GM12878 (cell line): ENCODE measurements at regions not wholly inside any gene's neighbourhood (a gene's known extent, or its start where the extent isn't known, plus 50 kb on each side); places are given as distances from the start of the nearest gene placed in this dataset.

ENCODE experiments used
- ATAC-seq: fragments of 200-7000 bp; cut with Tn5 transposase; 3 replicates; pipeline ENCODE4 v1.9.1; 2020; ENCODE audit warnings: mild to moderate bottlenecking, moderate library complexity
- BruUV-seq: library from RNA; stranded (reverse); fragments of 400-500 nt; replicated peaks from 2 replicates; lab custom pipeline; 2021; lab: Mats Ljungman, UMichigan
- CTCF ChIA-PET: fragments of 300-600 bp; sonication (Branson Sonifier 250); formaldehyde crosslinking; extraction: SDS; loops from one replicate; lab custom pipeline; 2021; ENCODE audit warnings: inconsistent platforms; lab: Yijun Ruan, JAX
- POLR2A ChIA-PET: fragments of 350-600 bp; formaldehyde crosslinking; extraction: SDS; loops from one replicate; lab custom pipeline; 2021; ENCODE audit warnings: inconsistent platforms; lab: Charles Lee
- RAD21 ChIA-PET: fragments of 300-600 bp; sonication (Branson Sonifier 250); formaldehyde crosslinking; loops from one replicate; lab custom pipeline; 2023; ENCODE audit warnings: antibody characterized with exemption; ENCODE audit not compliant: unreplicated experiment; lab: Charles Lee
- SMC1A ChIA-PET: fragments of 300-600 bp; sonication (Branson Sonifier 250); formaldehyde crosslinking; loops from one replicate; lab custom pipeline; 2023; ENCODE audit not compliant: unreplicated experiment, uncharacterized antibody; lab: Charles Lee
- DNase-seq: peaks from one replicate; pipeline ENCODE4 v3.0.0-alpha.2; 2011; ENCODE audit warnings: low read depth, low spot score
- FAIRE-seq: peaks from 3 replicates; lab custom pipeline; 2011; peaks lifted over from hg19 to GRCh38; lab: Jason Lieb, UNC
- H2AFZ ChIP-seq: 2 replicates; pipeline ENCODE4 v1.6.0; 2011; ENCODE audit warnings: low read depth, low read length, control low read depth; ENCODE audit not compliant: control insufficient read depth
- H3K27ac ChIP-seq: 2 replicates; pipeline ENCODE4 v1.5.1; 2011; ENCODE audit warnings: control low read depth; ENCODE audit not compliant: control insufficient read depth, insufficient read depth
- H3K27me3 ChIP-seq, 2 experiments: replicated peaks in 1 of 2; 2 replicates each; pipeline versions ENCODE4 v1.6.0 to v1.6.1; 2011; ENCODE audit warnings: low read length in 1 of 2; ENCODE audit not compliant: control insufficient read depth in 2 of 2, insufficient read depth in 2 of 2
- H3K36me3 ChIP-seq, 2 experiments: 2 replicates each; pipeline ENCODE4 v1.5.1; 2011; ENCODE audit warnings: low read length in 1 of 2; ENCODE audit not compliant: control insufficient read depth in 2 of 2, insufficient read depth in 2 of 2
- H3K4me1 ChIP-seq: 2 replicates; pipeline ENCODE4 v1.6.1; 2011; ENCODE audit warnings: mild to moderate bottlenecking, low read length, moderate library complexity, mixed read lengths; ENCODE audit not compliant: control insufficient read depth, insufficient read depth
- H3K4me2 ChIP-seq: 2 replicates; pipeline ENCODE4 v1.6.0; 2011; ENCODE audit warnings: control low read depth; ENCODE audit not compliant: control insufficient read depth, insufficient read depth
- H3K4me3 ChIP-seq: fragments of 200-600 bp; sonication (generic); 2 replicates; pipeline ENCODE4 v1.5.1; 2016
- H3K79me2 ChIP-seq: 2 replicates; pipeline ENCODE4 v1.6.0; 2011; ENCODE audit warnings: low read length; ENCODE audit not compliant: control insufficient read depth, insufficient read depth
- H3K9ac ChIP-seq: 2 replicates; pipeline ENCODE4 v1.8.0; 2011; ENCODE audit warnings: low read length, control low read depth, mixed read lengths; ENCODE audit not compliant: control insufficient read depth, insufficient read depth
- H3K9me3 ChIP-seq: replicated peaks from 3 replicates; pipeline ENCODE4 v1.5.1; 2011; ENCODE audit warnings: mild to moderate bottlenecking, low read length; ENCODE audit not compliant: control insufficient read depth, insufficient read depth
- H4K20me1 ChIP-seq: 2 replicates; pipeline ENCODE4 v1.6.0; 2011; ENCODE audit not compliant: control insufficient read depth, insufficient read depth
- BHLHE40 ChIP-seq, 2 experiments: fragments of 450-650 bp in 1 of 2; IDR thresholded peaks; 2 replicates each; pipeline ENCODE4 v1.6.1; 2011 to 2017; ENCODE audit warnings: low read depth in 2 of 2, borderline replicate concordance in 1 of 2, improper control_type of control experiment in 1 of 2, low read length in 1 of 2, mild to moderate bottlenecking in 1 of 2
- EP300 ChIP-seq, 2 experiments: fragments of 150-350 bp in 1 of 2; IDR thresholded peaks; 2 replicates each; pipeline ENCODE4 v1.6.1; 2011 to 2012; ENCODE audit warnings: low read depth in 2 of 2, low read length in 2 of 2, borderline replicate concordance in 1 of 2, improper control_type of control experiment in 1 of 2, inconsistent platforms in 1 of 2; ENCODE audit not compliant: control insufficient read depth in 1 of 2
- MXI1 ChIP-seq: fragments of 150-350 bp; IDR thresholded peaks from 2 replicates; pipeline ENCODE4 v1.6.1; 2011; ENCODE audit warnings: low read depth, mild to moderate bottlenecking, inconsistent platforms, low read length, improper control_type of control experiment
- PML ChIP-seq: IDR thresholded peaks from 2 replicates; pipeline ENCODE4 v1.6.1; 2012; ENCODE audit warnings: low read length, inconsistent platforms
- RFX5 ChIP-seq: IDR thresholded peaks from 2 replicates; pipeline ENCODE4 v1.6.1; 2011; ENCODE audit warnings: low read depth, low read length, improper control_type of control experiment
- WGBS: methylation state at CpG from one replicate; pipeline ENCODE4 v1.1.6; 2016; ENCODE audit warnings: low lambda C conversion rate; ENCODE audit not compliant: insufficient replicate concordance, insufficient coverage; ENCODE audit errors: missing lambda C conversion rate; 5-methylcytosine and 5-hydroxymethylcytosine counted together
- in situ Hi-C: fragments of 300-500 bp; cut with MboI; formaldehyde crosslinking; loops from 9 replicates; pipeline ENCODE4 v1.14.3; 2018; ENCODE audit warnings: mixed read lengths
- intact Hi-C: fragments of 100-400 bp; cut with micrococcal nuclease; formaldehyde crosslinking; loops from one replicate; pipeline ENCODE4 v1.14.2; 2022; ENCODE audit not compliant: unreplicated experiment
- TF ChIP-seq, protein P1 (sequence below): fragments of 450-650 bp; IDR thresholded peaks from 2 replicates; pipeline ENCODE4 v1.6.1; 2016; ENCODE audit warnings: mild to moderate bottlenecking, moderate library complexity, borderline replicate concordance
- TF ChIP-seq, protein P2 (sequence below): fragments of 450-650 bp; IDR thresholded peaks from 2 replicates; pipeline ENCODE4 v1.6.1; 2017; ENCODE audit warnings: mild to moderate bottlenecking, moderate library complexity

DNA sequence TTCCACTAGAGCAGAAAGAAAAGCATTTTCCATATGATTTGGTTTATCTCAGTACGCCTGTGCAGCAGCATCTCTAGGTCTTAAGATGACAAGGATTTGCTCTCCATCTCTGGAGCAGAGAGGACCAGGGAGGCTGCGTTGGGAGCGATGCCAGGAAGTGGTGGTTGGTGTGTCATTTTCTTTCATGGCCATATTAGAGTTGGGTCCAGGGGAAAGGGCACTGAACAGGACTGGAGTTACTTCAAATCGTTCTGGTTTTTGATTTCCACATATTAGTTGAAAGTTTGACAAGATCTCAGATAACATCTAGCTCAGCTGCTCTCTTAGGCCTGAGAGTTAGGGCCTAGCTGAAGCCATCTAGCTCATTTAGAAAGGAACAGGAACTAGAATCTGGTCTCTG, 157.7 kb downstream of the ADAMTS15 start:
- Histone ChIP-seq H2AFZ (no peak overlapping the region), H3K9me3 (no peaks in the 10 kb centered on the region), H3K27ac (no peak overlapping the region), H3K4me3 (no peak overlapping the region), H3K4me1 (no peaks in the 10 kb centered on the region), H3K4me2 (no peak overlapping the region), H3K9ac (no peak overlapping the region), H3K27me3 (peaks cover 3% of the 10 kb centered on the region in 2 experiments; a peak in 2 of 4 replicates), H4K20me1 (no peaks in the 10 kb centered on the region), H3K79me2 (no peaks in the 10 kb centered on the region), H3K36me3 (no peaks in the 10 kb centered on the region)
- ATAC-seq (no peak), DNase-seq (no peak), FAIRE-seq (no peak)
- SMC1A ChIA-PET, result no interaction called here
- RAD21 ChIA-PET, result no interaction called here
- 37% methylated on average over 4 of the region's 4 CpGs for WGBS
- intact Hi-C loops (no loop called here), in situ Hi-C loops (no loop called here)
- POLR2A ChIA-PET, result no interaction called here
- CTCF ChIA-PET, result no interaction called here
- BruUV-seq, result no TSS peak
- TF ChIP-seq EP300 (IDR thresholded peaks at IDR 0.05; ENCODE audit: borderline replicate concordance in 1 of 2, control insufficient read depth in 1 of 2, low read depth in 2 of 2, low read length in 2 of 2) (no peak), PML (no peak)

DNA sequence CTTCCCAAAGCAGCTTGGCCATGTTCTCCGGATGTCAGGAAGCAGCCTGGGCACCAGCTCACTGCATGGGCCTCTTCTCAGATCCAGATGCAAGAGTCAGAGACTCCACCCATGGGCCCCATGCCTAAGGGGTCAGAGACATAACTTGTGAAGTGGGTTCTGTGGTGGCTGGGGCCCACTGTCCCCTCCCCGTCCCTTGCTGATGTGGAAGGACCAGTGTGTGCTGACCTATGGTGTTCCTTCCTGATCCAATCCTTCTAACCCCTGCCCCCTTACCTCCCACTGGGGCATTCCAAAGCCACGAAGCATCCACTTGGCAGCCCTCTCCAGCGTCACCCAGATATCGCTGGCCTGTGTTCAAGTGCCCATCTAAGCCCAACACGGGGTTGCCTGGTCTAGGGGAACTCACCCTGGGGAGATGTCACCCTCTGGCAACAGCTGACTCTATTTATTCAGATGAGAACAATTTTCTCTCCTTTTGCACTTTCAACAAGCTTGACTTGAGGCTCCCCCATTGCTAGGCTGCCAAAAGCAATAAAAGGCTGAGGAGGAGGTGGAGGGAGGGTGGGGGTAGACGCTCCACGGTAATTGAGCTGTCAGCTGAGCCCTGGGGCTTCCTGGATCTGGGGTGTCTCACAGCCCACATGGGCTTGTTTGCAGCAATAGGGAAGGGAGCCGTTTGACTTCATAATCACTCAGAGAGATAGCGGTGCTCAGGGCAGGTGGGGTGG, 158.5 kb downstream of the ADAMTS15 start:
- ChIA-PET RAD21 (no interaction called here), POLR2A (no interaction called here), CTCF (interaction anchor here (1.5 kb wide), 1 partner anchor 255 kb away, joined by 3 read pairs; no protein-coding TSS in a partner anchor), SMC1A (no interaction called here)
- Histone ChIP-seq H3K4me3 (no peak overlapping the region), H3K9me3 (no peaks in the 10 kb centered on the region), H2AFZ (no peak overlapping the region), H3K79me2 (no peaks in the 10 kb centered on the region), H4K20me1 (no peaks in the 10 kb centered on the region), H3K4me1 (no peaks in the 10 kb centered on the region), H3K4me2 (no peak overlapping the region), H3K27ac (no peak overlapping the region), H3K9ac (no peak overlapping the region), H3K36me3 (no peaks in the 10 kb centered on the region), H3K27me3 (peaks cover 3 to 4% of the 10 kb centered on the region in 2 experiments; a peak in 2 of 4 replicates)
- ATAC-seq (no peak), FAIRE-seq (no peak), DNase-seq (no peak)
- BruUV-seq, result no TSS peak
- in situ Hi-C loops (no loop called here), intact Hi-C loops (no loop called here)
- 40% methylated on average over 10 of the region's 10 CpGs for WGBS
- TF ChIP-seq MXI1 (no peak), RFX5 (no peak), BHLHE40 (IDR thresholded peaks at IDR 0.05; ENCODE audit: borderline replicate concordance in 1 of 2, low read depth in 2 of 2, low read length in 1 of 2) (no peak)
- TF ChIP-seq, protein P1, sequence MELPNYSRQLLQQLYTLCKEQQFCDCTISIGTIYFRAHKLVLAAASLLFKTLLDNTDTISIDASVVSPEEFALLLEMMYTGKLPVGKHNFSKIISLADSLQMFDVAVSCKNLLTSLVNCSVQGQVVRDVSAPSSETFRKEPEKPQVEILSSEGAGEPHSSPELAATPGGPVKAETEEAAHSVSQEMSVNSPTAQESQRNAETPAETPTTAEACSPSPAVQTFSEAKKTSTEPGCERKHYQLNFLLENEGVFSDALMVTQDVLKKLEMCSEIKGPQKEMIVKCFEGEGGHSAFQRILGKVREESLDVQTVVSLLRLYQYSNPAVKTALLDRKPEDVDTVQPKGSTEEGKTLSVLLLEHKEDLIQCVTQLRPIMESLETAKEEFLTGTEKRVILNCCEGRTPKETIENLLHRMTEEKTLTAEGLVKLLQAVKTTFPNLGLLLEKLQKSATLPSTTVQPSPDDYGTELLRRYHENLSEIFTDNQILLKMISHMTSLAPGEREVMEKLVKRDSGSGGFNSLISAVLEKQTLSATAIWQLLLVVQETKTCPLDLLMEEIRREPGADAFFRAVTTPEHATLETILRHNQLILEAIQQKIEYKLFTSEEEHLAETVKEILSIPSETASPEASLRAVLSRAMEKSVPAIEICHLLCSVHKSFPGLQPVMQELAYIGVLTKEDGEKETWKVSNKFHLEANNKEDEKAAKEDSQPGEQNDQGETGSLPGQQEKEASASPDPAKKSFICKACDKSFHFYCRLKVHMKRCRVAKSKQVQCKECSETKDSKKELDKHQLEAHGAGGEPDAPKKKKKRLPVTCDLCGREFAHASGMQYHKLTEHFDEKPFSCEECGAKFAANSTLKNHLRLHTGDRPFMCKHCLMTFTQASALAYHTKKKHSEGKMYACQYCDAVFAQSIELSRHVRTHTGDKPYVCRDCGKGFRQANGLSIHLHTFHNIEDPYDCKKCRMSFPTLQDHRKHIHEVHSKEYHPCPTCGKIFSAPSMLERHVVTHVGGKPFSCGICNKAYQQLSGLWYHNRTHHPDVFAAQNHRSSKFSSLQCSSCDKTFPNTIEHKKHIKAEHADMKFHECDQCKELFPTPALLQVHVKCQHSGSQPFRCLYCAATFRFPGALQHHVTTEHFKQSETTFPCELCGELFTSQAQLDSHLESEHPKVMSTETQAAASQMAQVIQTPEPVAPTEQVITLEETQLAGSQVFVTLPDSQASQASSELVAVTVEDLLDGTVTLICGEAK, result no peak
- TF ChIP-seq, protein P2, sequence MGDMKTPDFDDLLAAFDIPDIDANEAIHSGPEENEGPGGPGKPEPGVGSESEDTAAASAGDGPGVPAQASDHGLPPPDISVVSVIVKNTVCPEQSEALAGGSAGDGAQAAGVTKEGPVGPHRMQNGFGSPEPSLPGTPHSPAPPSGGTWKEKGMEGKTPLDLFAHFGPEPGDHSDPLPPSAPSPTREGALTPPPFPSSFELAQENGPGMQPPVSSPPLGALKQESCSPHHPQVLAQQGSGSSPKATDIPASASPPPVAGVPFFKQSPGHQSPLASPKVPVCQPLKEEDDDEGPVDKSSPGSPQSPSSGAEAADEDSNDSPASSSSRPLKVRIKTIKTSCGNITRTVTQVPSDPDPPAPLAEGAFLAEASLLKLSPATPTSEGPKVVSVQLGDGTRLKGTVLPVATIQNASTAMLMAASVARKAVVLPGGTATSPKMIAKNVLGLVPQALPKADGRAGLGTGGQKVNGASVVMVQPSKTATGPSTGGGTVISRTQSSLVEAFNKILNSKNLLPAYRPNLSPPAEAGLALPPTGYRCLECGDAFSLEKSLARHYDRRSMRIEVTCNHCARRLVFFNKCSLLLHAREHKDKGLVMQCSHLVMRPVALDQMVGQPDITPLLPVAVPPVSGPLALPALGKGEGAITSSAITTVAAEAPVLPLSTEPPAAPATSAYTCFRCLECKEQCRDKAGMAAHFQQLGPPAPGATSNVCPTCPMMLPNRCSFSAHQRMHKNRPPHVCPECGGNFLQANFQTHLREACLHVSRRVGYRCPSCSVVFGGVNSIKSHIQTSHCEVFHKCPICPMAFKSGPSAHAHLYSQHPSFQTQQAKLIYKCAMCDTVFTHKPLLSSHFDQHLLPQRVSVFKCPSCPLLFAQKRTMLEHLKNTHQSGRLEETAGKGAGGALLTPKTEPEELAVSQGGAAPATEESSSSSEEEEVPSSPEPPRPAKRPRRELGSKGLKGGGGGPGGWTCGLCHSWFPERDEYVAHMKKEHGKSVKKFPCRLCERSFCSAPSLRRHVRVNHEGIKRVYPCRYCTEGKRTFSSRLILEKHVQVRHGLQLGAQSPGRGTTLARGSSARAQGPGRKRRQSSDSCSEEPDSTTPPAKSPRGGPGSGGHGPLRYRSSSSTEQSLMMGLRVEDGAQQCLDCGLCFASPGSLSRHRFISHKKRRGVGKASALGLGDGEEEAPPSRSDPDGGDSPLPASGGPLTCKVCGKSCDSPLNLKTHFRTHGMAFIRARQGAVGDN, result no peak
